Upper lobe of right lung (tissue), 1 donor: ENCODE measurements at regions not wholly inside any gene's neighbourhood (a gene's known extent, or its start where the extent isn't known, plus 50 kb on each side); places are given as distances from the start of the nearest gene placed in this dataset.

Experiments used
- ATAC-seq: fragments of 200-7000 bp; cut with Tn5 transposase; one replicate; pipeline ENCODE4 v1.9.1; 2020; ENCODE audit warnings: mild to moderate bottlenecking, moderate library complexity
- DNase-seq: peaks from one replicate; pipeline ENCODE4 v3.0.0-alpha.2; 2020
- H3K27ac ChIP-seq: fragments of 200-600 bp; one replicate; pipeline ENCODE4 v1.8.0; 2022
- H3K27me3 ChIP-seq: fragments of 200-600 bp; one replicate; pipeline ENCODE4 v1.8.0; 2022; ENCODE audit warnings: mild to moderate bottlenecking
- H3K36me3 ChIP-seq: fragments of 200-600 bp; one replicate; pipeline ENCODE4 v1.8.0; 2022
- H3K4me1 ChIP-seq: fragments of 200-600 bp; one replicate; pipeline ENCODE4 v1.8.0; 2022
- H3K4me3 ChIP-seq: fragments of 200-600 bp; one replicate; pipeline ENCODE4 v1.8.0; 2022; ENCODE audit warnings: mild to moderate bottlenecking
- H3K9me3 ChIP-seq: fragments of 200-600 bp; one replicate; pipeline ENCODE4 v1.8.0; 2022
- CTCF ChIP-seq: fragments of 200-600 bp; IDR thresholded peaks from one replicate; pipeline ENCODE4 v1.8.0; 2022; ENCODE audit warnings: antibody characterized with exemption
- intact Hi-C: fragments of 100-400 bp; cut with DNase I; formaldehyde crosslinking; loops from one replicate; pipeline ENCODE4 v1.11.0; 2022
- donor health status: DM: no; HTN: yes; CAD: no; lungs with severe emphysema.

- Histone ChIP-seq H3K27ac (no peak overlapping the region), H3K9me3 (no peaks in the 10 kb centered on the region), H3K4me3 (no peak overlapping the region), H3K36me3 (no peaks in the 10 kb centered on the region), H3K4me1 (no peaks in the 10 kb centered on the region), H3K27me3 (no peaks in the 10 kb centered on the region)
- intact Hi-C loops, result no loop called here
- ATAC-seq, result no peak
- DNase-seq, result no peak
- no peak for TF ChIP-seq CTCF
Measured at GRCh38 chr9:23638837-23639426, 187.1 kb downstream of the ELAVL2 start.
